ENCODE measurements at regions not wholly inside any gene's neighbourhood (a gene's known extent, or its start where the extent isn't known, plus 50 kb on each side); places are given as distances from the start of the nearest gene placed in this dataset.

- TF ChIP-seq POLR2A (IDR thresholded peaks at IDR 0.05) (no peak), CTCF (IDR thresholded peaks at IDR 0.05) (no peak), POLR2AphosphoS5 (IDR thresholded peaks at IDR 0.05) (no peak)
Measured at GRCh38 chr2:133792223-133792622, 224.0 kb upstream of the NCKAP5 start.

Measured in upper lobe of left lung (tissue), 4 donors.